IMR-90 (cell line): ENCODE measurements at regions not wholly inside any gene's neighbourhood (a gene's known extent, or its start where the extent isn't known, plus 50 kb on each side); places are given as distances from the start of the nearest gene placed in this dataset.

ENCODE experiments used
- ATAC-seq: fragments of 200-7000 bp; cut with Tn5 transposase; 2 replicates; pipeline ENCODE4 v1.9.1; 2020; ENCODE audit warnings: low read depth, mild to moderate bottlenecking, moderate library complexity
- BruUV-seq: library from RNA; stranded (reverse); fragments of 400-500 nt; replicated peaks from 2 replicates; lab custom pipeline; 2021; lab: Mats Ljungman, UMichigan
- CTCF ChIA-PET: fragments of 300-600 bp; formaldehyde crosslinking; extraction: SDS; loops from one replicate; lab custom pipeline; 2021; ENCODE audit warnings: antibody characterized with exemption; lab: Yijun Ruan, JAX
- POLR2A ChIA-PET: fragments of 300-600 bp; sonication (Branson Sonifier 250); formaldehyde crosslinking; loops from one replicate; lab custom pipeline; 2022; ENCODE audit warnings: antibody characterized with exemption; ENCODE audit not compliant: unreplicated experiment; lab: Charles Lee
- DNase-seq: peaks from one replicate; pipeline ENCODE4 v3.0.0; 2013
- H2AFZ ChIP-seq: replicated peaks from 2 replicates; pipeline ENCODE3; 2013; ENCODE audit warnings: low read length, mild to moderate bottlenecking; ENCODE audit not compliant: poor library complexity
- H2AK5ac ChIP-seq: 2 replicates; pipeline ENCODE4 v1.6.1; 2013; ENCODE audit warnings: low read depth, low read length, inconsistent platforms
- H2AK9ac ChIP-seq: replicated peaks from 2 replicates; pipeline ENCODE3; 2013; ENCODE audit warnings: mild to moderate bottlenecking, low read depth, low read length, moderate library complexity; ENCODE audit not compliant: poor library complexity
- H2BK120ac ChIP-seq: 2 replicates; pipeline ENCODE4 v1.6.1; 2013; ENCODE audit warnings: low read depth, low read length, inconsistent platforms
- H2BK15ac ChIP-seq: 3 replicates; pipeline ENCODE4 v1.6.1; 2013; ENCODE audit warnings: low read depth, low read length, inconsistent platforms
- H2BK20ac ChIP-seq: 2 replicates; pipeline ENCODE4 v1.6.1; 2013; ENCODE audit warnings: low read depth, mild to moderate bottlenecking, inconsistent platforms, low read length, moderate library complexity
- H2BK5ac ChIP-seq: 2 replicates; pipeline ENCODE4 v1.6.1; 2013; ENCODE audit warnings: mild to moderate bottlenecking, low read depth, low read length, inconsistent platforms; ENCODE audit not compliant: poor library complexity, severe bottlenecking
- H3K14ac ChIP-seq: replicated peaks from 2 replicates; pipeline ENCODE4 v1.6.1; 2013; ENCODE audit warnings: low read depth, low read length, inconsistent platforms
- H3K18ac ChIP-seq: 2 replicates; pipeline ENCODE4 v1.6.1; 2013; ENCODE audit warnings: low read depth, low read length, control low read depth
- H3K23ac ChIP-seq: 2 replicates; pipeline ENCODE4 v1.6.1; 2013; ENCODE audit warnings: low read depth, low read length, inconsistent platforms
- H3K27ac ChIP-seq: 2 replicates; pipeline ENCODE4 v1.5.1; 2013; ENCODE audit warnings: mild to moderate bottlenecking, control low read depth, low read length; ENCODE audit not compliant: insufficient read depth
- H3K27me3 ChIP-seq: 2 replicates; pipeline ENCODE4 v1.6.1; 2013; ENCODE audit warnings: low read length; ENCODE audit not compliant: control insufficient read depth, insufficient read depth
- H3K36me3 ChIP-seq: 2 replicates; pipeline ENCODE4 v1.6.1; 2013; ENCODE audit warnings: low read length, mixed read lengths; ENCODE audit not compliant: control insufficient read depth, insufficient read depth
- H3K4ac ChIP-seq: 2 replicates; pipeline ENCODE4 v1.6.1; 2013; ENCODE audit warnings: low read depth, low read length, inconsistent platforms
- H3K4me1 ChIP-seq: 2 replicates; pipeline ENCODE4 v1.6.1; 2013; ENCODE audit warnings: low read length, mixed read lengths; ENCODE audit not compliant: control insufficient read depth, insufficient read depth
- H3K4me2 ChIP-seq: 2 replicates; pipeline ENCODE4 v1.6.1; 2013; ENCODE audit warnings: low read depth, mild to moderate bottlenecking, control low read depth, low read length, moderate library complexity
- H3K4me3 ChIP-seq: 2 replicates; pipeline ENCODE4 v1.5.1; 2013; ENCODE audit warnings: low read depth, mild to moderate bottlenecking, control low read depth, low read length, moderate library complexity; ENCODE audit not compliant: insufficient read depth
- H3K56ac ChIP-seq: 2 replicates; pipeline ENCODE4 v1.6.1; 2013; ENCODE audit warnings: low read length, inconsistent platforms; ENCODE audit not compliant: insufficient read depth; ENCODE audit errors: extremely low read depth
- H3K79me1 ChIP-seq, 2 experiments: 2 replicates each; pipeline ENCODE4 v1.6.1; 2013; ENCODE audit warnings: low read length in 2 of 2, inconsistent platforms in 1 of 2, low read depth in 1 of 2
- H3K9ac ChIP-seq: 2 replicates; pipeline ENCODE4 v1.6.1; 2013; ENCODE audit warnings: low read depth, low read length, control low read depth
- H3K9me1 ChIP-seq: 2 replicates; pipeline ENCODE4 v1.6.1; 2013; ENCODE audit warnings: low read length, inconsistent platforms; ENCODE audit not compliant: insufficient read depth
- H3K9me3 ChIP-seq: 2 replicates; pipeline ENCODE4 v1.6.1; 2013; ENCODE audit warnings: low read length; ENCODE audit not compliant: control insufficient read depth, insufficient read depth
- H4K20me1 ChIP-seq: 2 replicates; pipeline ENCODE4 v1.6.1; 2013; ENCODE audit warnings: low read length, inconsistent platforms; ENCODE audit not compliant: insufficient read depth
- H4K5ac ChIP-seq: 2 replicates; pipeline ENCODE4 v1.6.1; 2013; ENCODE audit warnings: mild to moderate bottlenecking, low read depth, low read length, control low read depth
- H4K8ac ChIP-seq, 2 experiments: 2 replicates each; pipeline ENCODE4 v1.6.1; 2013; ENCODE audit warnings: low read depth in 2 of 2, low read length in 2 of 2, control low read depth in 1 of 2, inconsistent platforms in 1 of 2
- H4K91ac ChIP-seq: 2 replicates; pipeline ENCODE4 v1.6.1; 2013; ENCODE audit warnings: low read depth, low read length, inconsistent platforms; ENCODE audit not compliant: insufficient read depth
- BHLHE40 ChIP-seq: fragments of 150-350 bp; IDR thresholded peaks from 2 replicates; pipeline ENCODE4 v1.6.1; 2016; ENCODE audit warnings: mild to moderate bottlenecking, low read depth, low read length
- CEBPB ChIP-seq: IDR thresholded peaks from 2 replicates; pipeline ENCODE4 v1.6.1; 2012; ENCODE audit warnings: low read depth, low read length, improper control_type of control experiment
- FOS ChIP-seq: fragments of 150-350 bp; IDR thresholded peaks from 2 replicates; pipeline ENCODE4 v1.6.1; 2016; ENCODE audit warnings: low read depth, low read length
- MAFK ChIP-seq: IDR thresholded peaks from 2 replicates; pipeline ENCODE4 v1.6.1; 2012; ENCODE audit warnings: low read depth, low read length, improper control_type of control experiment
- MAZ ChIP-seq: IDR thresholded peaks from 2 replicates; pipeline ENCODE4 v1.6.1; 2012; ENCODE audit warnings: low read depth, mild to moderate bottlenecking, low read length, improper control_type of control experiment, moderate library complexity, borderline replicate concordance
- MXI1 ChIP-seq: IDR thresholded peaks from 2 replicates; pipeline ENCODE4 v1.6.1; 2012; ENCODE audit warnings: low read depth, mild to moderate bottlenecking, low read length, moderate library complexity, borderline replicate concordance
- NFE2L2 ChIP-seq: fragments of 150-350 bp; IDR thresholded peaks from 2 replicates; pipeline ENCODE4 v1.6.1; 2016; ENCODE audit warnings: low read depth, mild to moderate bottlenecking, low read length
- POLR2A ChIP-seq: IDR thresholded peaks from 2 replicates; pipeline ENCODE4 v1.6.1; 2012; ENCODE audit warnings: mild to moderate bottlenecking, low read depth, low read length
- RAD21 ChIP-seq: IDR thresholded peaks from 2 replicates; pipeline ENCODE4 v1.6.1; 2012; ENCODE audit warnings: low read length, improper control_type of control experiment
- RCOR1 ChIP-seq: IDR thresholded peaks from 2 replicates; pipeline ENCODE4 v1.6.1; 2012; ENCODE audit warnings: mild to moderate bottlenecking, low read length, improper control_type of control experiment; ENCODE audit not compliant: insufficient replicate concordance
- RFX5 ChIP-seq: IDR thresholded peaks from 2 replicates; pipeline ENCODE4 v1.8.0; 2012; ENCODE audit warnings: low read depth, mild to moderate bottlenecking, low read length, moderate library complexity
- SMC3 ChIP-seq: fragments of 150-350 bp; IDR thresholded peaks from 2 replicates; pipeline ENCODE4 v1.6.1; 2016; ENCODE audit warnings: low read depth, mild to moderate bottlenecking, antibody characterized with exemption, low read length, moderate library complexity
- WGBS, 2 experiments: methylation state at CpG; one replicate each; pipeline versions ENCODE4 v1.1.5 to v1.1.7; 2013; ENCODE audit warnings: missing lambda C conversion rate in 2 of 2; ENCODE audit not compliant: insufficient read length in 1 of 2; ENCODE audit errors: extremely low coverage in 2 of 2; 5-methylcytosine and 5-hydroxymethylcytosine counted together
- dilution Hi-C: fragments of 300-500 bp; cut with HindIII; formaldehyde crosslinking; loops from one replicate; pipeline ENCODE4 v1.14.3; 2018; ENCODE audit warnings: low sequenced_read_pairs; ENCODE audit not compliant: unreplicated experiment
- in situ Hi-C: fragments of 300-500 bp; cut with MboI; formaldehyde crosslinking; loops from 3 replicates; pipeline ENCODE4 v1.14.3; 2019; ENCODE audit warnings: low sequenced_read_pairs, inconsistent platforms, mixed read lengths
- intact Hi-C: fragments of 100-400 bp; cut with micrococcal nuclease; formaldehyde crosslinking; loops from 2 replicates; pipeline ENCODE4 v1.10.0; 2022
- TF ChIP-seq, protein P1 (sequence below): conservative IDR thresholded peaks from 2 replicates; pipeline ENCODE4 v1.5.1; 2012; ENCODE audit warnings: mild to moderate bottlenecking, low read depth, low read length, improper control_type of control experiment
- TF ChIP-seq, protein P2 (sequence below): fragments of 150-350 bp; IDR thresholded peaks from 2 replicates; pipeline ENCODE4 v1.6.1; 2017; ENCODE audit warnings: mild to moderate bottlenecking, antibody characterized with exemption, low read length, low read depth

GRCh38 chr1:86263101-86263500 lies 106.5 kb upstream of the COL24A1 start:
- H3K79me1 ChIP-seq: no peaks in the 10 kb centered on the region
- H2BK20ac ChIP-seq: no peak overlapping the region
- no peaks in the 10 kb centered on the region for H3K4me1 ChIP-seq
- H3K9me3 ChIP-seq: no peaks in the 10 kb centered on the region
- H3K4me3 ChIP-seq: no peak overlapping the region
- no peak overlapping the region for H4K8ac ChIP-seq
- no peak overlapping the region for H3K4ac ChIP-seq
- dilution Hi-C loops: no loop called here
- POLR2A ChIA-PET: no interaction called here
- 86% methylated on average over 5 of the region's 5 CpGs; no CpG with 5 or more reads in 1 of the 2 experiments for WGBS, 2 experiments
- no peak overlapping the region for H3K27ac ChIP-seq
- intact Hi-C loops: no loop called here
- in situ Hi-C loops: no loop called here
- H2AFZ ChIP-seq: no peak overlapping the region
- H3K56ac ChIP-seq: no peak overlapping the region
- BruUV-seq: no TSS peak
- H3K9ac ChIP-seq: no peak overlapping the region
- H3K14ac ChIP-seq: no peak overlapping the region
- H3K36me3 ChIP-seq: no peaks in the 10 kb centered on the region
- no peak overlapping the region for H3K4me2 ChIP-seq
- ATAC-seq (no peak), DNase-seq (no peak)
- no peak overlapping the region for H4K5ac ChIP-seq
- no peak overlapping the region for H2BK15ac ChIP-seq
- no peak overlapping the region for H3K18ac ChIP-seq
- no peaks in the 10 kb centered on the region for H3K9me1 ChIP-seq
- no peaks in the 10 kb centered on the region for H4K20me1 ChIP-seq
- no peak overlapping the region for H2AK9ac ChIP-seq
- TF ChIP-seq SMC3: no peak
- no peak for TF ChIP-seq CEBPB
- TF ChIP-seq RAD21: no peak
- TF ChIP-seq, protein P1, sequence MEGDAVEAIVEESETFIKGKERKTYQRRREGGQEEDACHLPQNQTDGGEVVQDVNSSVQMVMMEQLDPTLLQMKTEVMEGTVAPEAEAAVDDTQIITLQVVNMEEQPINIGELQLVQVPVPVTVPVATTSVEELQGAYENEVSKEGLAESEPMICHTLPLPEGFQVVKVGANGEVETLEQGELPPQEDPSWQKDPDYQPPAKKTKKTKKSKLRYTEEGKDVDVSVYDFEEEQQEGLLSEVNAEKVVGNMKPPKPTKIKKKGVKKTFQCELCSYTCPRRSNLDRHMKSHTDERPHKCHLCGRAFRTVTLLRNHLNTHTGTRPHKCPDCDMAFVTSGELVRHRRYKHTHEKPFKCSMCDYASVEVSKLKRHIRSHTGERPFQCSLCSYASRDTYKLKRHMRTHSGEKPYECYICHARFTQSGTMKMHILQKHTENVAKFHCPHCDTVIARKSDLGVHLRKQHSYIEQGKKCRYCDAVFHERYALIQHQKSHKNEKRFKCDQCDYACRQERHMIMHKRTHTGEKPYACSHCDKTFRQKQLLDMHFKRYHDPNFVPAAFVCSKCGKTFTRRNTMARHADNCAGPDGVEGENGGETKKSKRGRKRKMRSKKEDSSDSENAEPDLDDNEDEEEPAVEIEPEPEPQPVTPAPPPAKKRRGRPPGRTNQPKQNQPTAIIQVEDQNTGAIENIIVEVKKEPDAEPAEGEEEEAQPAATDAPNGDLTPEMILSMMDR: no peak
- TF ChIP-seq MAFK: no peak
- TF ChIP-seq MXI1: no peak
- TF ChIP-seq FOS: no peak
- no peak for TF ChIP-seq BHLHE40
- TF ChIP-seq, protein P2, sequence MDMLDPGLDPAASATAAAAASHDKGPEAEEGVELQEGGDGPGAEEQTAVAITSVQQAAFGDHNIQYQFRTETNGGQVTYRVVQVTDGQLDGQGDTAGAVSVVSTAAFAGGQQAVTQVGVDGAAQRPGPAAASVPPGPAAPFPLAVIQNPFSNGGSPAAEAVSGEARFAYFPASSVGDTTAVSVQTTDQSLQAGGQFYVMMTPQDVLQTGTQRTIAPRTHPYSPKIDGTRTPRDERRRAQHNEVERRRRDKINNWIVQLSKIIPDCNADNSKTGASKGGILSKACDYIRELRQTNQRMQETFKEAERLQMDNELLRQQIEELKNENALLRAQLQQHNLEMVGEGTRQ: no peak
- no peak for TF ChIP-seq RCOR1
- no peak for TF ChIP-seq NFE2L2
- TF ChIP-seq RFX5: no peak
- no peak for TF ChIP-seq MAZ
- TF ChIP-seq POLR2A: no peak
- H3K23ac ChIP-seq: no peak overlapping the region
- H2BK120ac ChIP-seq: no peak overlapping the region
- no peak overlapping the region for H4K91ac ChIP-seq
- CTCF ChIA-PET: no interaction called here
- H2AK5ac ChIP-seq: no peak overlapping the region
- H2BK5ac ChIP-seq: no peak overlapping the region
- H3K27me3 ChIP-seq: peaks cover 1% of the 10 kb centered on the region; the same call in 1 of the 2 replicates
